ENCODE measurements at regions not wholly inside any gene's neighbourhood (a gene's known extent, or its start where the extent isn't known, plus 50 kb on each side); places are given as distances from the start of the nearest gene placed in this dataset.

DNA sequence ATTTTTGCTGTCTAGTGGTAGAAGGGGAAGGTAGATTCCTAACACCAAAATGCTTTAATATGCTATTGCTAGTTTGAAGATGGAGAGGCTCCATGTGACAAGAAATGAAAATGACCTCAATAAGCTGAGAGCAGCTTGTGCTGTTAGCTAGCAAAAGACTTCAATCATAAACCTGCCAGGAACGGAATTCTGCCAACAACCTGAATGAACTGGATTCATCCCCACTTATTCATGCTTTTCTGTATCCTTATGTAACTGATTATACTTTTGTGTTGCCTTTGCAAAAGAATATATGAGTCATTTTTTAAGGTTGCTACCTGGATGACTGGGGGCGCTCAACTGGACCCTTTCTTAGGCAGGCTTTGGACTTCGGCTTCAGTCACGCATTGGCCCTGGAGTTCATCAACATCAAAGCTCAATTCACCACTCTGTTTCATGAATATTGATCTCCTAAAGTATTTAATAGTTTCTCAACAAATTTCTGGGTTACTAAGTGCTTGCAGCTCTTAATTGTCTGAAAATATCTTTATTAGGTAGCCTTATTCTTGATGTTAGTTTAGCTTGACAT is 97.5 kb upstream of the KCNJ3 start:
- TF ChIP-seq GABPA (IDR thresholded peaks at IDR 0.05; ENCODE audit: low read depth) (no peak), POLR2AphosphoS5 (IDR thresholded peaks at IDR 0.05; ENCODE audit: low read depth) (no peak)
- TF ChIP-seq, protein P1, sequence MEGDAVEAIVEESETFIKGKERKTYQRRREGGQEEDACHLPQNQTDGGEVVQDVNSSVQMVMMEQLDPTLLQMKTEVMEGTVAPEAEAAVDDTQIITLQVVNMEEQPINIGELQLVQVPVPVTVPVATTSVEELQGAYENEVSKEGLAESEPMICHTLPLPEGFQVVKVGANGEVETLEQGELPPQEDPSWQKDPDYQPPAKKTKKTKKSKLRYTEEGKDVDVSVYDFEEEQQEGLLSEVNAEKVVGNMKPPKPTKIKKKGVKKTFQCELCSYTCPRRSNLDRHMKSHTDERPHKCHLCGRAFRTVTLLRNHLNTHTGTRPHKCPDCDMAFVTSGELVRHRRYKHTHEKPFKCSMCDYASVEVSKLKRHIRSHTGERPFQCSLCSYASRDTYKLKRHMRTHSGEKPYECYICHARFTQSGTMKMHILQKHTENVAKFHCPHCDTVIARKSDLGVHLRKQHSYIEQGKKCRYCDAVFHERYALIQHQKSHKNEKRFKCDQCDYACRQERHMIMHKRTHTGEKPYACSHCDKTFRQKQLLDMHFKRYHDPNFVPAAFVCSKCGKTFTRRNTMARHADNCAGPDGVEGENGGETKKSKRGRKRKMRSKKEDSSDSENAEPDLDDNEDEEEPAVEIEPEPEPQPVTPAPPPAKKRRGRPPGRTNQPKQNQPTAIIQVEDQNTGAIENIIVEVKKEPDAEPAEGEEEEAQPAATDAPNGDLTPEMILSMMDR (IDR thresholded peaks at IDR 0.05; ENCODE audit: insufficient read depth, low read length): no peak
